ENCODE measurements at regions not wholly inside any gene's neighbourhood (a gene's known extent, or its start where the extent isn't known, plus 50 kb on each side); places are given as distances from the start of the nearest gene placed in this dataset.

DNA sequence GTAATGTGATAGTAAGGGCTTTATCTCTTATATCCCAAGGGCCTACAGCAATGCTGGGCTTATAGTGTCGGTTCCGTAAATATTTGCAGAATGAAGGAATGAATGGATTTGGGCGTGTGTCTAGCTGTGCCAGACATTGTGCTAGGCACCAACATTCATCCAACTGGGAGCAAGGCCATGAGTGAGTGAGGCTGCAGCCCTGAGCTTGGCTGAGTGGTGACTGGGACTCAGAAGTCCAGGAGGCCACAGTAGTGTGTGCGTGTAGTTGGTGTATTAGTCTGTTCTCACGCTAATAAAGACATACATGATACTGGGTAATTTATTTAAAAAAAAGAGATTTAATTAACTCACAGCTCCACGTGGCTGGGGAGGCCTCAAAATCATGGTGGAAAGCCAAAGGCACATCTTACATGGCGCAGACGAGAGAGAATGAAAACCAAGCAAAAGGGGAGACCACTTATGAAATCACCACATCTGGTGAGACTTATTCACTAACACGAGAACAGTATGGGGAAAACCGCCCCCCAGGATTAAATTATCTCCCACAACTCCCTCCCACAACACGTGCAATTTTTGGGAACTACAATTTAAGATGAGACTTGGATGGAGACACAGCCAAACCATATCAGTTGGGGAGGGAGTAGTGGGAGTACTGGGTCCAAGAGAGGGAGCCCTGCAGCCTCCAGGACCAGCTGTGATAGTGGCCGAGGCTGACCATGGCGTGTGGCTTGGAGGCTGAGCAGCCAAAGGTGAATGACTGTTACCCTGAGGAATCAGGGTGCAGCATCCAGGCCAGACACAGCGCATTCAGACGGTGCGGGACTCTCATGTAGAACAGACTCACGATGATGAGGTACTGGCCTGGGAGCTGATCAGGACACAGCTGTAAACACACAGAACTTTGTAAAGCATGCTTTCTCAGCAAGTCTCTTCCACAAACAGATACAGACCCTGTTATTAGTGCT is 104.6 kb downstream of the TEX26 start:
- TF ChIP-seq CTCF (IDR thresholded peaks at IDR 0.05; ENCODE audit: borderline replicate concordance, insufficient read depth, low read depth, low read length), result no peak
- no peak overlapping the region for H3K4me3 ChIP-seq (ENCODE audit: low read depth, low read length)

- H3K4me3 ChIP-seq (ENCODE audit: low read depth, low read length), result no peak overlapping the region
- TF ChIP-seq CTCF (IDR thresholded peaks at IDR 0.05; ENCODE audit: borderline replicate concordance, insufficient read depth, low read depth, low read length), result no peak
Observed at GRCh38 chr13:31035185-31035965, 102.9 kb downstream of the TEX26 start.

GRCh38 chr13:31032528-31033113 is 100.2 kb downstream of the TEX26 start:
- no peak for TF ChIP-seq CTCF (IDR thresholded peaks at IDR 0.05; ENCODE audit: borderline replicate concordance, insufficient read depth, low read depth, low read length)
- no peak overlapping the region for H3K4me3 ChIP-seq (ENCODE audit: low read depth, low read length)

DNA sequence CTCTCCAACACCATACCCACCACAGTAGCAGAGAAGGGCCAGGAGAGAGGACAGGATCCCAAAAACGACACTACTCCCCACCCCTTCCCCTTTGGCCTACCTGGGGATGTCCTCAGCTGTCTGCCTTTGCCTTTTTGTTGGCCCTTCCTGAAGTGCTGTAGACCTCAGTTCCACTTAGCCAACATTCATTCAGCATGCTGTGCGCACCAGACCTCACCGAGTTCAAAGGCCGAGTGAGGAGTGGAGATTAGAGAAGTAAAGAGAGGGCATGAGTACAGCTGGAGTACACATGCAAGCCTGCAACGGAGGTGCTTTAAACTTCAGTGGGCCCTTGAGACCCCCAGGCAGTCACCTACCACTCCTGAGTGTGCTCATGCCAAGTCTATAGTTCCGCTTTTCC is 99.0 kb downstream of the TEX26 start:
- no peak for TF ChIP-seq CTCF (IDR thresholded peaks at IDR 0.05; ENCODE audit: borderline replicate concordance, insufficient read depth, low read depth, low read length)

GRCh38 chr13:31029102-31029501 is 96.6 kb downstream of the TEX26 start:
- H3K4me3 ChIP-seq (ENCODE audit: low read depth, low read length), result no peak overlapping the region
- TF ChIP-seq CTCF (IDR thresholded peaks at IDR 0.05; ENCODE audit: borderline replicate concordance, insufficient read depth, low read depth, low read length), result no peak

More for the DNA sequence above, 99.0 kb downstream of the TEX26 start:
- H3K4me3 ChIP-seq (ENCODE audit: low read depth, low read length), result no peak overlapping the region

DNA sequence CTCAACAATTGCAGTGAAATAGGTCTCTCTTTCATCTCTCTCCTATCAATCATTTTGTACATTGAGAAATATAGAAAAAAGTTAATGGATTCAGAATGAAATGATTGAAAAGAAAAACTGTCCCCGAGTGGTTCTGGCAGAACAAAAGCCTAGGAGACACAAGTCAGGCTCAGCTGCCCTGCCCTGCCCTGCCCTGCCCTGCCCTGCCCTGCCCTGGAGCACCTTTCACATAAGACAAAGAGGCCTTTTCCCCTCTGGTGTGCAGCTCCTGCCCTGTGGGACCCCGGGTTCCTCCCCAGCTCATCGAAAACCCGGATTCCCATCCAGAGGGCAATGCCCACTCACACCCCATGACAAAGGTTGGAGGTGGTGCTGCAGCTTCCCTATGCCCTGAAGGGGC is 94.7 kb downstream of the TEX26 start:
- no peak for TF ChIP-seq CTCF (IDR thresholded peaks at IDR 0.05; ENCODE audit: borderline replicate concordance, insufficient read depth, low read depth, low read length)
- H3K4me3 ChIP-seq (ENCODE audit: low read depth, low read length), result no peak overlapping the region
